GM12892 (cell line): ENCODE measurements at regions not wholly inside any gene's neighbourhood (a gene's known extent, or its start where the extent isn't known, plus 50 kb on each side); places are given as distances from the start of the nearest gene placed in this dataset.
"Not testable (repeated sequence)": the region's sequence is repeated elsewhere in the genome, so short reads cannot be mapped to it uniquely, and the experiment has no call there.

Experiments
- DNase-seq: peaks from one replicate; pipeline ENCODE4 v3.0.0; 2011; ENCODE audit not compliant: insufficient read length
- FAIRE-seq: peaks from 2 replicates; lab custom pipeline; 2011; peaks lifted over from hg19 to GRCh38; lab: Jason Lieb, UNC

DNA sequence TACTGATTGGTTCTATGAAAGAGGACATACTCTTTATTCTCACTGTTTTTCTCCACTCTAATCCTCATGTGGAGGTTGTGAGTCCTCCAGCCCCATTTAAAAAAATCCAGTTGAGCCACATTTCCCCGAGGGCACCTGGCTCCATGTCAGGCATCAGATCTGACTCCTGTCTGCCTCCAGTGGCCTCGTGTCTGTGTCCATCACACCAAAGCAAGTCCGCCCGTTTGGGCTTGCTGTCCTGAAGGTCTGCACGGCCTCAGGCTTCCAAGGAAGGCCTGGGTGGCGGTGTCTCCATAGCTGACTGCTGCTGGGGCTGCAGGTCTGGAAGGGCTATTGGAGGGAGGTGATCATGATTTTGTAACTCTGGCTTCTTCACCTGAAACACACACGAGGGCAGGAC, 233.4 kb upstream of the PLGLB2 start:
- FAIRE-seq, DNase-seq: not testable (repeated sequence)

DNA sequence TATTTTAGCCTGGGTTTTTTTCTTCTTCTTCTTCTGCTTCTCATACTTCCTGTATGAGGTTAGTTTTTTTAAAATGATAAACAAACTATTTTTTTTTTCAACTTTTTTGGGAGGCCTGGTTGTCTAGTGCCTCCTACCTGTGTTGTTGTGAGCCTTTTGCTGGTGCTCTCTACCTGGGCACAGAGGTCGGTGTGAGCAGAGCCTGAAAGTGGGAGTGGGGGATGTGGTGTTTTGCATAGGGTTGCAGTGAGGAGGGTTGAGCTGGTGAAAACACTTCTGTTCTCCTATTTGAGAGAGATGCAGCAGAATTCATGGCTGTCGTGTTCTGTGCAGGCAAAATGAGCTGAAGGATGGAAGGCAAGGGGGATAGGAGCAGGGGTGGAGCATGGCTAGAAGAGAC, 232.7 kb upstream of the PLGLB2 start:
- FAIRE-seq, DNase-seq: not testable (repeated sequence)

GRCh38 chr2:87515875-87516274, 232.0 kb upstream of the PLGLB2 start:
- FAIRE-seq, DNase-seq: not testable (repeated sequence)

GRCh38 chr2:87516369-87516967, 231.4 kb upstream of the PLGLB2 start:
- DNase-seq, FAIRE-seq: not testable (repeated sequence)

DNA sequence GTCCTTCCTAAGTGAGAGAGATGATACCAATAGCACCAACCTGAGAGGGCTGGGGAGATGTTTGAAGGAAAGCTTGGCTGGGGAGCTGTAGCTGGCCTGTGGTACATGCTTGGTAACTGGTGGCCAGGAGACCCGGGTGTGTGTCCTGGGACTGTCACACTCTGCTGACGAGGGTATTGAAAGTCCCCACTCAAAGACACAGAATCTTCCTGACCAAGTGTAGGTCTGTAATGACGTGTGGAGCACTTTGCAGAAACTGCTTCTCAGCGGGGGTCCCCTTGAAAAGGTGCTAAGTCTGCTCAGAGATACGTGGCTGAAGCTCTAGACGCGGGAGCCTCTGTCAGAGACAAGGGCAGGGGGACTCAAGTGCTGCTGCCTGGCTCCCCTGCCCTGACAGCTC, 230.4 kb upstream of the PLGLB2 start:
- not testable (repeated sequence) for FAIRE-seq, DNase-seq

DNA sequence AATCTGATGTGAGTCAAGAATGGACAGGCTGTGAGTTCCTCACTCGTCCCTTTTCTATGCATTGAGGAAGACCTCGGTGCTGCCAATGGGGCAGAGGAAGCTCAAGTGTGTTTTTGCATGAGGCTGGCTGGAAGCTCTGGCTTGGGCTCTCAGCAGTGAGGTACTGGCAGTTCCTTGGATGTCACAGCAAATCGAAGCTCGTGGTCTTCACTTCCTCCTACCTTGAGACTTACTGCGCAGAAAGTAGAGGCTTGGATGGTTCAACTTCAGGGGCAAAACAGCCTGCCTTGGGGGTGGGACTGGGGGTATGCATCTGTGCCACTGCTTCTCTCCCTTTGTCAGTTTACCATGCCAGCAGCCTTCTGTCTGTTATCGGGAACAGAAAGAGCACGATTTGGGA, 229.8 kb upstream of the PLGLB2 start:
- not testable (repeated sequence) for FAIRE-seq, DNase-seq

DNA sequence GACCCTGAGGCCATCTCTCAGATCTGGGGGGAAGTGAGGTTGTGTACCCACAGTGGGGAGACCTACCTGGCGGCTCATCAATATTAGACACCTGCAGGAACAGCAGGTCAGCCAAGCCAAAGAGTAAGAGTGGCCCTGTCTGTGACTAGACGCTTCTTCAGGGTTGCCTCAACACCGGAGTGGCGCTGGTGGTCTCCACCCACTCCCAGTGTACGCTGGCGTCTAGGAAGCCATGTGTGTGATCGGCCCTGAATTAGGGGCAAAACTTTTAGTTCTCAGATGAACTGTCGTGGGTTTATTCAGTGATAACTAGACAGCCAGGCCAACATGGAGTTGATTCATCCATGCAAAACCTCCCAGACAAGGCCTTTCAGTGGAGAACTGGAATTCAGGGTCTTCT, 229.3 kb upstream of the PLGLB2 start:
- DNase-seq, FAIRE-seq: not testable (repeated sequence)

GRCh38 chr2:87519158-87520011, 228.5 kb upstream of the PLGLB2 start:
- DNase-seq, FAIRE-seq: not testable (repeated sequence)

DNA sequence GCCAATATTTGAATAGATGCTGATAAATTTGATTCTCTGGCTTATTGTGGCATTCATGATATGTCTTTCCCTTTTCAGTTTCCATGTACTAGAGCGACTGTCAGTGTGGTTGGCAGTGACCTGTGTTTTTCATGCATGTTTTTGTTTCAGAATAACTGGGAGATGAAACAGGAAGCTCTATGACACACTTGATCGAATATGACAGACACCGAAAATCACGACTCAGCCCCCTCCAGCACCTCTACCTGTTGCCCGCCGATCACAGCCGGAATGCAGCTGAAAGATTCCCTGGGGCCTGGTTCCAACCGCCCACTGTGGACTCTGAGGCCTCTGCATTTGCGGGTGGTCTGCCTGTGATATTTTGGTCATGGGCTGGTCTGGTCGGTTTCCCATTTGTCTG, 226.8 kb upstream of the PLGLB2 start:
- not testable (repeated sequence) for FAIRE-seq, DNase-seq

GRCh38 chr2:87521489-87521888, 226.4 kb upstream of the PLGLB2 start:
- not testable (repeated sequence) for FAIRE-seq, DNase-seq

- DNase-seq, FAIRE-seq: not testable (repeated sequence)
Measured at GRCh38 chr2:87524619-87525188, 223.2 kb upstream of the PLGLB2 start.

DNA sequence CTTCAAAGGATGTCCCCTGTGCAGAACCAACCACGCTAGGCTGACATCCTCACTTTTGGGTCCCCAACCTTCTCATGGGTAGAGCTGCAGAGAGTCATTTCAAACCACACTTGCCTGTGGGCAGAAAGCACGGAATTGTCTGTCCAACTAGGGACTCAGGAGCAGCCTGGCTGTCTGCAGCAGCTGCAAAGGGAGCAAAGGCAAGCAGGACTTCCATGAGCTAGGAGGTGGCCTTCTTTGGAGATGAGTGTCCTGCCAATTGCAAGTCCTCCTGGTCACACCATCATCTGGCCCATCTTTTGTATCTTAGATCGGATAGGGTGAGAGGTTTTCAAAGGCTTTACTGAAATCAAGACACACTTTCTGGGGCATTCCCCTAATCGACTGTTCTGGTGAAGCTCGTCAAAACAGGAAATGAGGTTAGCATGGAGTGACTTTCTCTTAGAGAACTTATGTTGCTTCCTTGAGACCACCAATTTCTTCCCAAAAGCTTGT, 222.3 kb upstream of the PLGLB2 start:
- DNase-seq, FAIRE-seq: not testable (repeated sequence)

DNA sequence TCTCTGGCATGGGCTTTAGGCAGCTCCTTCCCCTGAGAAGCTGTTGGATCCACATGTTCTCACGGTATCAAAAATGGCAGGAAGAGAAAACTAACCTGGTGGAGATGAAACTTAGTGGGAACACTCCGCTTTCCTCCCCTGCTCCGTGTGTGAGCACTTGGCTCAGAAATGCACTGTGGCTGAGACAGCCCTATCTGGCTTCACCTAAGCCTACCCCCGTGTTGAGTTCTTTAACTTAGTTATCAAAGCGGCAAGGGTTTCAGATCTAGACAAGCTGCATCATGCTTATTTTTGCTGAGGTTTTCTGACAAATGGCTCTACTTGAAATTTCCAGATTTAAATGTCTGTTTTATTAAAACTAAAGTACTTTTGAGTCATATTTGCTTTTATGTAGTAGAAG, 221.6 kb upstream of the PLGLB2 start:
- not testable (repeated sequence) for FAIRE-seq, DNase-seq

- not testable (repeated sequence) for DNase-seq, FAIRE-seq
Measured at GRCh38 chr2:87531968-87532715, 215.7 kb upstream of the PLGLB2 start.

DNA sequence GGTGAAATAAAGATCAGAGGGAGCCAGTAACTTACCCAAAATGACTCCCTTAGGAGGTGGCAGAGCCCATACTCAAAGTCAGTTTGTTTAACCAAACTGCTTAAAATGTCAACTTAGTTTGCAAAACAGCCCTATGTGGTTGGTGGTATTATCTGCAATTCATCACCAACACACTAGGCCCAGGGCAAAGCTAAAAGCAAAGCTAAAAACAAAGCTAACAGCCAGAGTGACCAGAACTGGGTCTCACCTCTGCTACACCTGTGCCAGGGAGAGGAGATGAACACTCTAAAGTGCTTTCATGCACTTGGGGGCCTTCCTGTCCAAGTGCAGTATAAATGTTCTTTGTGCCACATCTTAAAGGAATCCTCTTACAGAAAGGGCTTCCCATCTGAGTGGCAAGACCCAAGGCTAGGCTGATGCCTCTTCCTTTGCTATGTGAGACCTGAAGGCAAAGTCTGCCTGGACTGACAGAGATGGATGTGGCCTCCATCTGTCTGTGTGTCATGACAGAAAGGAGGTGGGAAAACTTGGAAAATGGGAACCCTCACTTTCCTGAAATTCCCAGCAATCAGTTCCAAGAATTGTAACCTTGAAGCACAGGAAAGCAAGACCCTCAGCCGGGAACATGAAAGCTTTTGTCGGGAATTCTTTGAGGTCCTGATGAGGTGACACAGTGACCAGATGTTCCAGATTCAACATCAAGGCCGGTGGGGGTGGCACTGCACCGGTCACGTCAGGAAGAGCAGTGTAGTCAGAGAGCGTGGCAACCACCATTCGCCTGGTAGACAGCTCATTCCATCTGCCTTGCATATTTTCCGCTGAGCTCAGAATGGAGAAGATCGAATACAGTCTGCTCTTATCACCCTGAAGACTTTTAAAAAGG, 214.3 kb upstream of the PLGLB2 start:
- DNase-seq, FAIRE-seq: not testable (repeated sequence)

- FAIRE-seq, DNase-seq: not testable (repeated sequence)
Measured at GRCh38 chr2:87534273-87534889, 213.5 kb upstream of the PLGLB2 start.

GRCh38 chr2:87536427-87536826, 211.5 kb upstream of the PLGLB2 start:
- FAIRE-seq, DNase-seq: not testable (repeated sequence)

GRCh38 chr2:87537251-87537671, 210.6 kb upstream of the PLGLB2 start:
- not testable (repeated sequence) for FAIRE-seq, DNase-seq
